Activated T-cell treated with anti-CD3 and anti-CD28 coated beads for 4 hours (primary cell): ENCODE measurements at regions not wholly inside any gene's neighbourhood (a gene's known extent, or its start where the extent isn't known, plus 50 kb on each side); places are given as distances from the start of the nearest gene placed in this dataset.
"Not testable (repeated sequence)": the region's sequence is repeated elsewhere in the genome, so short reads cannot be mapped to it uniquely, and the experiment has no call there.

Source experiments
- DNase-seq: peaks from one replicate; pipeline ENCODE4 v3.0.0-alpha.2; 2020

DNA sequence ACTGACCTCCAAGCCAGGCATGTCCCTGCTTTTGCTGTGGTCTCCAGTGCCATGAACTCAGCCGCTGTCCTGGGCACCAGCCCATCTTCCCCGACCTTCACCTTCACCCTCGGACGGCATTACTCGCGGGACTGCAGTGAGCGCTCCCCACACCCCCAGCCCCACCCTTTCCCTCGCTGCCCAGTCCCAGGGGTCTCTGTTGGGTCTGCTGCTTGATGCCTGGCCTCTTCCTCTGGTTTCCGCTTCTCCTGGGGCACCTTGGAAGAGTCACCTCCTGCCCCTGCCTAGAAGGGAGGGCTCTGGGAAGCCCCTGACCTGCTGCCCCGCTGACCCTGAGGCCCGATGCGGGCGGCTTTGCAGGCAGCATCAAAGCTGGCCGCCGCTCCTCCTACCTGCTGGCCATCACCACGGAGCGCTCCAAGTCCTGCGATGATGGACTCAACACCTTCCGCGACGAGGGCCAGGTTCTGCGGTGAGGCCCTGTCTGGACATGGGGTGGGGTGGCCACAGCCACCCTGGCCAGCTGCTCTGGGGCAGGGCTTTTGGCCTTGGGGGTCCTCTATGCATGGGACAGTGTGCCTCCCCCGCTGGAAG, 102.3 kb downstream of the ZNF267 start:
- not testable (repeated sequence) for DNase-seq

DNA sequence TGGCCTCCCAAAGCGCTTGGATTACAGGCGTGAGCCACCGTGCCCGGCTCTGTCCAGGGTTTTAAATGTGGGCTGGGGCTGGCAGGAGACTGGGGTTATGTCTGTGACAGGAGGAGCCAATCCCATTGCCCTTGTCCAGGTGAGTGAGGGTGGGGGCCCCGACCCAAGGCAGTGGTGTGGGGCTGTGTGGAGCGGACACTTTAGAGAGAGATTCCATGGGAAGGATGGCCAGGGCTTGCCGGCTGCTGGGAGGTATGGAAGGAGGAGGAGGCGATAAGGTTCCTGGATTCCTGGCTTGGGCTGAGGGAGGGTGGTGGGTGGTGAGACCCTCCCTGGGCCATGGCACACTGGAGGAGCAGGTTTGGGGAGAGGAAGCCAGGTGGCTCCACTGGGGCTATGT, 104.9 kb downstream of the ZNF267 start:
- DNase-seq: not testable (repeated sequence)

DNA sequence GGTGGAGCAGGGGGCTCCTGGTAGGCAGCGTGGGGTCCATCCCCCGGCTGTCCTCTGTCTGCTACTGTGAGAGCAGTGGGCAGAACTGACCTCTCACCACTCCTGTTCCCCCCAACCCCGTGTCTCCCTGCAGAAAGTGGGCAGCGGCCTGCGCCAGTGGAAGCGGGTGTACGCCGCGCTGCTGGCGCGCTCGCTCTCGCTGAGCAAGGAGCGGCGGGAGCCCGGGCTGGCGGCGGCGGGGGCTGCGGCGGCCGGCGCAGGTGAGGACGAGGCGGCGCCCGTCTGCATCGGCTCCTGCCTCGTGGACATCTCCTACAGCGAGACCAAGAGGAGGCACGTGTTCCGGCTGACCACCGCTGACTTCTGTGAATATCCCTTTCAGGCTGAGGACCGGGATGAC, 108.1 kb downstream of the ZNF267 start:
- not testable (repeated sequence) for DNase-seq

DNA sequence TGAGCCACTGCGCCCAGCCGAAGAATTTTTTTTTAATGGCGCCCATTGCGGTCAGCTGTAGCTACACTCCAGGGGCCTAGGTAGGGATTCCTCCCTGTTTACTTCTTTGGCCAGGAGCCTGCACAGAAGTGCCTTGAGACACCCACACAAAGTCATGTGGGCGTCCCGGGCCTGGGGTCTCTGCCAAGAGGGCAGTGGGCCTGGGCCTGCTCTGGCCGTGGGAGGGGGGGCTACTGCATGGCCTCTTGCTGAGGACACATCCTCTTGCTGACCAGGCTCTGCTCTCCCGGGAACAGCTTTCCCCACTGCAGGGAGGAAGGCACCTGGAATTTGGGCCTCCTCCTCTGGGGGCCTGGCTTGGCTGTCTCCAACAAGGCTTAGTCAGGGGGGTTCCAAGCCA, 109.4 kb downstream of the ZNF267 start:
- not testable (repeated sequence) for DNase-seq

DNA sequence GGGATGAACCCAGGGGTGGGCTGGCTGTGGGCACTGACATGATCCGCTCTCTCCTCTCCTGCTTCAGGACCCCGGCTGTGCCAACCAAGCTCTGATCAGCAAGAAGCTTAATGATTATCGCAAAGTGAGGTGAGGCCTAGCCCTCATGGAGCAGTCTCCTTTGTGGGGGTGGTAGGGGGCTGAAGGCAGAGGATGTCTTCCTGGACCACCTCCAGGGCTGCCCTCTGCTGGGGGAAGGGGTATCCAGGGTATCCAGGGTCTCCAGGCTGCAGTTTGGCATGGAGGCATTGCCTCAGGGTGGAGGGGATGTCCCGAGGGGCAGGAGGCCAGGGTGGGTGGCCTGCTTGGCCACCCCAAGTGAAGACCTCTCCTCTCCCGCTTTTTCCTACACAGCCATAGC, 110.1 kb downstream of the ZNF267 start:
- not testable (repeated sequence) for DNase-seq

DNA sequence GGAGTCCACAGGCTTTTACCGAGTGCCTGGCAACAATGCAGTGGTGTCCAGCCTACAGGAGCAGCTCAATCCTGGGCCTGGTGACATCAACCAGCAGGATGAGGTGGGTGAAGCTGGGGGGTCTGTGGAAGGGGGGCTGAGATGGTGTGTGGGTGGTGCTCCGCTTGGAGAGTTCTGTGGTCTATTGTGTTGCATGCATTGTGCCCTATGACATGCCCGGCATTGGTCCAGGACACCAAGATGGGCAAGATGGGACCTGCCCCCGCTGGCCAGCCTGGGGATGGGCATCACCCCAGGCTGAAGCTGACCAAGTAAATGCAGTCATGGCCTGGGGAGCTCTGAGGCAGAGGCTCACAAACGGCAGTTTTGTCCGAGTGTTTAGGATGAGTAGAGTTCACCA, 113.3 kb downstream of the ZNF267 start:
- not testable (repeated sequence) for DNase-seq

DNA sequence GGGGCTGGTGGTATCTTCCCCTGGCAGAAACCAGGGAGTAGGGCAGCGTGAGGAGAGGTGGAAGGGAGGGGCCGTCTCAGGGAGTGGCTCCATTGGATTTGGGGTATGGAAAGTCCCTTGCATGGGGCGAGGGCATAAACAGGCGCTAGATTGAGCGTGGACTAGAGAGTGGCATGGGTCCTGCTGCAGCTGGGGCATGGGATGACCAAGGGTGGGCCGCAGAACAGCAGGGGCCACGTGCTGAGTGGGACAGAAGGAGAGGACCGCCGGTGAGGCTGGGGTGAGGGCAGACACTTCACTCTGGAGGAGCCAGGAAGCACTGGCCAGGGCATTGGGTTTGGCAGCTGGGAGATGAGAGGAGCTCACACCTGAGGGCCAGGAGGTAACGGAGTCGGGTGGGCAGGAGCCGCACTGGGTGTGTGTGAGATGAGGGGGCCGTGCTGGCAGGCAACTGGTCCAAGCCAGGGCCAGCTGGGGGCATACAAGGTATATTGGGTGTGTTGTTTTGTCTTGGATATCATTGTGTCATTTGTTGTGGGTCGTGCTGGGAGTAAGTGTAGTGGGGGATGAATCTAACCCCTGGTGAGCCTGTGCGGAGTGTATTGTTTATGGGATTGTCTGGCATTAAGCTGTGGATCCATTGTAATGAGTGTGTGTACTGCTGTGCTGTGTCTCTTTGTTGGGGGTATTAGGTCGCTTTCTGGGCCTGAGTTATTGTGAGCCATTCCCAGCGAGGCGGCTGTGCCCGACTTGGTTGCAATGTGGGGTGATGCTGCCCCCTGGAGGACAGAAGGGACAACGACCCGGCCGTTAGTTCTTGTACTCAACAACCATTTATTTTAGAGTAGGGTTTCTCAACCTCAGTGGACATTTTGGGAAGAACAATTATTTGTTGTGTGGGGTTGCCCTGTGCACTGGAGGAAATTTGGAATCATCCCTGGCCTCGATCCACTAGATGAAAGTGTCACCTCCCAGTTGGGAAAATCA, 115.3 kb downstream of the ZNF267 start:
- peak; percentile 55 for DNase-seq

DNA sequence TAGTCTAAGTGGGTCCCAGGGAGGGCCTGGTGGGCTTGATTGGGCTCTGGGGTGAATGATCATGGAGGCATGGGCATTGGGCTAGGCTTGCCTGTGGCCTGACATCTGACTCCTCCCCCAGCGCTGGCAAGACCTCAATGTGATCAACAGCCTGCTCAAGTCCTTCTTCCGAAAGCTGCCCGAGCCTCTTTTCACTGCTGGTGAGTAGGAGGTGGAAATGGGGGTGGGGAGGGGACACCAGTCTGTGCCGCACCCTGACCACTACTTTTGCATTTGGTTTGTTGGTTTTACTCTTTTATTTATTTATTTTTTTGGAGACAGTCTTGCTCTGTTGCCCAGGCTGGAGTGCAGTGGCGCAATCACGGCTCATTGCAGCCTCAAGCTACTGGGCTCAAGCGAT, 116.7 kb downstream of the ZNF267 start:
- DNase-seq: not testable (repeated sequence)

DNA sequence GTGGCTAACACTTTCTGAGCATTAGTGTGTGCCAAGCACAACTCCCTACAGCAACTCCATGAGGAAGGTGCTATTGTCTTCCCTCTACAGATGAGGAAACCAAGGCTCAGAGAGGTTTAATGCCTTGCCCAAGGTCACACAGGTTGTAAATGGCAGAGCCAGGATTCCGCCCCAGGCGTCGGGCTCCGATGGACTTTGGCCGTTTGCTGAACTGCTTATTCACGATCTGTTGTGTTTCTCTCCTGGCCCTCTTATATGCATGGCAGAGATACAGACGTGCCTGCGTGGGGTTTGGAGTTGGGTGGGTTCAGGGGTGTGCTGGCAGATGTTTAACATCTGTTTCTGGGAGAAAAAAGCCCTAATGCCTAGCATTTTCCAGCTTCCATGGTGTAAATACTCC, 117.4 kb downstream of the ZNF267 start:
- DNase-seq: not testable (repeated sequence)

DNA sequence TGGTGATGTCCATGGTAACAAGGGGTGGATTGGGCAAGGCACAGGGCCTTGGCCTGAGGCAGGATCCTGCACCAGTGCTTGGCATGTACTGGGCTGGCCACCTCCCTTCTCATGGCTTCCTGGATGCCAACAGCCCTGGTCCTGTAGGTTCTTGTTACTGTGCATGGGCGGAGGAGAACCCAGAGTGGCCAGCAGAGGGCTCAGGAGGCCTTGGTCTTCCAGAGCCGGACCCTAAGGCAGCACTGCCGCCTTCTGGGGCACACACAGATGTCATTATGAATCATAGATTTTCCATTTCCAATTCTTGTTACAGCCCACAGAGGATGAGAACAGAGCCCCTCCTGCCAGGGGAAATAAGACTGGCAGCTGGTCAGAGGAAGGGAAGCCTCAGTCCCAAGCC, 122.7 kb downstream of the ZNF267 start:
- not testable (repeated sequence) for DNase-seq

DNA sequence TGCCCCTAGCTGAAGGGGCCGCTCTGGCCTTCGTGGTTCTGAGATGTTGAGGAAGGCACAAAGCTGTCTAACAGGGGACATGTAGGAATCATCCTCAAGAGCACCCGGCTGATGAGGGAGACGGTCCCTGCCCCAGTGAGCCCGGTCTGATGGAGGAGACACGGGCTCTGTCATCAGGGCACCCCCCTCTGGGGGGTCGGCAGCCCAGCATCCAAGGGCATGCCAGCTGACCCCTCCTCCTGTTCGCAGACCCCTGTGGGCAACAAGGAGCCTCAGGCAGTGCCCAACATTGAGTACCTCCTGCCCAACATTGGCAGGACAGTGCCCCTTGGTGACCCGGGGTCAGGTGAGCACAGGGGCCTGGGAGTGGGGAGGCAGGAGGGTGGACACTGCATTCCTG, 128.9 kb downstream of the ZNF267 start:
- not testable (repeated sequence) for DNase-seq

DNA sequence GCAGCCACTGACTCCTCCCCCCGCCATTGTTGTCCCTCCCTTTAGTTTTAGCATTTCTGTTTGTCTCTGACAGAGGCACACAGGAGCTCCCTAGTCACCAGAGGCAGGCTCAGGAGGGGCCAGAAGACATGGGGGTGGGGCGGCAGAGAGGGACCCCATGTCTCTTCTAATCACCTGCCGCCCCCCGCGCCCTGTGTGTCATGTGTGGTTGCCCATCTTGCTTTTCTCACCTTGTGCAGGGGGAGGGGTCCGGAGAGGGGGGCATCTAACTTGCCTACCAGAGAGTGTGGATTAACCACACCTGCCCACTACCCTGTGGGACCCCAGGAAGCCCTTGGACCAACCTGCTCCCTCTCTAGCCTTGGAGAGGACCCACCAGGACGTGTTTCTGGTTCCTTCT, 130.2 kb downstream of the ZNF267 start:
- not testable (repeated sequence) for DNase-seq

DNA sequence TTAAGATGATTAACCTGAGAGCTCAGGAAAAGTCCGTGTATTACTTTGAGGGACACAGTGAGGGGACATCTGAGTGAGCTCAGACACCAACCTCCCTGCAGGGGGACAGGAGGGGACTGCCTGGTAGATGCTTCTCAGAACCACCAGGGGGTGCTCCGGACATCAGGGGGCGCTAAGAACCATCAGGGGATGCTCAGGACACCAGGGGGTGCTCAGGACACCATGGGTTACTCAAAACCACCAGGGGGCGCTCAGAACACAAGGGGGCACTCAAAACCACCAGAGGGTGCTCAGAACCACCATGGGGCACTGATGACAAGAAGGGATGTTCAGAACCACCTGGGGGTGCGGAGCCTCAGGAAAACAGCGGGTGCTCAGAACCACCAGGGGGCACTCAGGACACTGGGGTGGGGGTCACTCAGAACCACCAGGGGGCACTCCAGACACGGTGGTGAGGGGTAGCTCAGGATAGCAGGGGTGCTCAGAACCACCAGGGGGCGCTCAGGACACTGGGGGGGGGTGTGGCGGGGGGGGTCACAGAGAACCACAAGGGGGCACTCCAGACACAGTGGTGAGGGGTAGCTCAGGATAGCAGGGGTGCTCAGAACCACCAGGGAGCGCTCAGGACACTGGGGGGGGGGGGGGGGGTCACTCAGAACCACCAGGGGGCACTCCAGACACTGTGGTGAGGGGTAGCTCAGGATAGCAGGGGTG, 165.3 kb downstream of the ZNF267 start:
- DNase-seq: not testable (repeated sequence)

DNA sequence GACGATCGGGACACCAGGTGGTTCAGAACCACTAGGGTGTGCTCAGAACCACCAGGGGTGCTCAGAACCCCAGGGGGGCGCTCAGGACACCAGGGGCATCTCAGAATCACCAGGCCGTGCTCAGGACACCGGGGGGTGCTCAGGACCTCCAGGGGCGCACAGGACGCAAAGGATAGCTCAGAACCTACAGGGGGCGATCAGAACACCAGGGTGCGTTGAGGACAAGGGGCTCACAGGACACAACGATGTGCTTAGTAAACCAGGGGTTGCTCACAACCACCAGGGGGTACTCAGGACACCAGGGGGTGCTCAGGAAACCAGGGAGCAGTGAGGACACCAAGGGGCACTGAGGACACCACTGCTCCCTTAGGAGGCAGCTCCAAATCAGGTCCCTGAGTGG, 166.3 kb downstream of the ZNF267 start:
- DNase-seq: not testable (repeated sequence)

DNA sequence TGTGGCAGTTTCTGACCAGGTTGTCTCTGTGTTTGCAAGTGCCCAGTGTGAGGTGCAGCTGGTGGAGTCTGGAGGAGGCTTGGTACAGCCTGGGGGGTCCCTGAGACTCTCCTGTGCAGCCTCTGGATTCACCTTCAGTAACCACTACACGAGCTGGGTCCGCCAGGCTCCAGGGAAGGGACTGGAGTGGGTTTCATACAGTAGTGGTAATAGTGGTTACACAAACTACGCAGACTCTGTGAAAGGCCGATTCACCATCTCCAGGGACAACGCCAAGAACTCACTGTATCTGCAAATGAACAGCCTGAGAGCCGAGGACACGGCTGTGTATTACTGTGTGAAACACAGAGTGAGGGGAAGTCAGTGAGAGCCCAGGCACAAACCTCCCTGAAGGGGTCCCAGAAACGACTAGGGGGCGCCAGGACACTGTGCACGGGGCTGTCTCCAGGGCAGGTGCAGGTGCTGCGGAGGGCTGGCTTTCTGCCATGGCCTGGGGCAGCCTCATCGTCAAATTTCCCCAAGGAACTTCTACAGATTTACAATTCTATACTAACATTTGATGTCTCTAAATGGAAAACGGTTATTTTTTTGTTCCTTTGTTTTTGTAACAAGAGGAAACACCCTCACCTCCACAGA, 187.0 kb upstream of the TP53TG3D start:
- peak; percentile 39 for DNase-seq

DNA sequence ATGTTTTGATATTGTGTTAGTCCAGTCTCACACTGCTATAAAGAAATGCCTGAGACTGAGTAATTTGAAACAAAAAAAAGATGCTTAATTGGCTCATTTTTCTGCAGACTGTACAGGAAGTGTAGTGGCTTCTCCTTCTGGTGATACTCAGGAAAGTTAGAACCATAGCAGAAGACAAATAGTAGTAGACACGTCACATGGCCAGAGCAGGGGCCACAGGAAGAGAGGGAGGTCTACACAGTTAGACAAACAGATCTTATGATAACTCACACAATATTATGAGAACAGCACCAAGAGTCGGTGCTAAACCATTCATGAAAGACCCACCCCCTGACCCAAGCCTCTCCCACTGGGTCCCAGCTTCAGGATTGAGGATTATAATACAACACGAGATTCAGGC, 181.5 kb upstream of the TP53TG3D start:
- DNase-seq: not testable (repeated sequence)

DNA sequence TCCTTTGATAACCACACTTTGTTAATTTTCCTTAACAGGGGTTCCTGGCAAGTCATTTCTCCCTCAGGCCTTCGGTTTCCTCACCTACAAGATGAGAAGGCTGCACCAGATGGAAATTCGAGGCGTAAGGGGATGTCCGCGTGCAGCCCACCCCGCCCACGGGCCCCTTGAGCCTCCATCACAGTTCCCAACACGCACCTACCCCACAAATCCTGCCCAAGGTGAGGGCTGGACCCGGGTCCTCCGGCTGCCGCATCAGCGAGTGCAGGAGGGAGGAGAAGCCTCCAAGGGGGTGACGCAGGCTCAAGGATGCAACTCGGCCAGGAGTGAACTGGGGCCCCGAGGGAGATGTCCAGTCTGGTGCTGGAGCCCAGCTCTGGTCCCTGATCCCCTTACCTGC, 169.2 kb upstream of the TP53TG3D start:
- not testable (repeated sequence) for DNase-seq

DNA sequence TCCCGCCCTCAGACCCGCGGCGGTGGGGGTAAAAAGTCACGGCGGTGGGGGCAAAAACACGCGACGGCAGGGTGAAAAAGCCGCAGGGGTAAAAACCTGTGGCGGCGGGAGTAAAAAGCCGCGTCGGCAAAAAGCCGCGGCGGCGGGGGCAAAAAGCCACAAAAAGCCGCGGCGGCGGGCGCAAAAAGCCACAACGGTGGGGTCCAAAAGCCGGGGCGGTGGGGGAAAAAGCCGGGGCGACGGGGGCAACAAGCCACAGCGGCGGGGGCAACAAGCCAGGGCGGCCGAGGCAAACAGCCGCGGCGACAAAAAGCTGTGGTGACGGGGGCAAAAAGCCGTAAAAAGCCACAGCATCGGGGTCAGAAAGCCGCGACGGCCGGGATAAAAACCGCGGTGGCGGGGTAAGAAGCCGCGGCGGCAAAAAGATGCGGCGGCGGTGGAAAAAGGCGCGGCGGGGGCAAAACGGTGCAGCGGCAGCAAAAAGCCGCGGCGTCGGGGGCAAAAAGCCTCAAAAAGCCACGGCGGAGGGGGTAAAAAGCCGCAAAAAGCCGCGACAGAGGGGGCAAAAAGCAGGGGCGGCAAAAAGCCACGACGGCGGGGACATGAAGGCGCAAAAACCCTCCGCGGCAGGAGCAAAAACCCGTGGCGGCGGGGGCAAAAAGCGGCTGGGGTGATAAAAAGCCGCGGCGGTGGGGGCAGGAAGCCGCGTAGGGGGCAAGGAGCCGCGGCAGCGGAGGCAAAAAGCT, 168.3 kb upstream of the TP53TG3D start:
- peak; percentile 0 for DNase-seq

DNA sequence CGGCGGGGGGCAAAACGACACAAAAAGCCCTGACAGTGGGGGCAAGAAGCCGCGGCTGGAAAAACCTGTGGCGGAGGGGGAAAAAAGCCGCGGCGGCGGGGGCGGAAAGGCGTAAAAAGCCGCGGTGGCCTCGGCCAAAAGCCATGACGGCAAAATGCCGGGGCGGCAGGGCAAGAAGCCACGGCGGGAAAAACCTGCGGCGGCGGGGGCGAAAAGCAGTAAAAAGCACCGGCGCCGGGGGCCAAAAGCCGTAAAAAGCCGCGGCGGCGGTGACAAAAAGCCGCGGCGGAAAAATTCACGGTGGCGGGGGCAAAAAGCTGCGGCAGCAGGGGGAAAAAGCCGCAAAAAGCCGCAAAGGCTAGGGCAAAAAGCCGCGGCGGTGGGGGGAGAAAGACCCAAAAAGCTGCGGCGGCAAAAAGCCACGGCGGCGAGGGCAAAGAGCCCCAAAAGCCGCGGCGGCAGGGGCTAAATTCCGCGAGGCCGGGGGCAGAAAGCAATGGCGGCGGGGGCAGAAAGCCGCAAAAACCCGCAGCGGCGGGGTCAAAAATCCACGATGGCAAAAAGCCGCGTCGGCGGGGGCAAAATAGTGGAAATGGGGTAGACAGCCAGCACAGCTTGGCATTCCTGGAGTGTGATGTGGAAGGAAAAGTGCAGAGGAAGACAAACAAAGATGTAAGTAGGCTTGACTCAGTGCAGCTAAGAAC, 167.5 kb upstream of the TP53TG3D start:
- peak; percentile 56 for DNase-seq

DNA sequence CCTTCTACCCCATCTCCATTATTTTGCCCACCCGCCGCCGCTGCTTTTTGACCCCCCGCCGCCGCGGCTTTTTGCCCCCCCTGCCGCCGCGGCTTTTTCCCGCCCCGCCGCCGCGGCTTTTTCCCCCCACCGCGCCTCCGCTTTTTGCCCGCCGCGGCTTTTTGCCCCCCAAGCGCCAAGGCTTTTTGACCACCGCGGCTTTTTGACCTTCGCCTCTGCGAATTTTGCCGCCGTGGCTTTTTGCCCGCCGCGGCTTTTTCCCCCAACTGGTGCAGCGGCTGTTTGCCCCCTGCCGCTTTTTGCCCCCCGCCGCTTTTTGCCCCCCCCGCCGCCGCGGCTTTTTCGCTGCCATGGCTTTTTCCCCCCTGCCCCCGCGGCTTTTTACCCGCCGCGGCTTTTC, 137.5 kb upstream of the TP53TG3D start:
- not testable (repeated sequence) for DNase-seq

DNA sequence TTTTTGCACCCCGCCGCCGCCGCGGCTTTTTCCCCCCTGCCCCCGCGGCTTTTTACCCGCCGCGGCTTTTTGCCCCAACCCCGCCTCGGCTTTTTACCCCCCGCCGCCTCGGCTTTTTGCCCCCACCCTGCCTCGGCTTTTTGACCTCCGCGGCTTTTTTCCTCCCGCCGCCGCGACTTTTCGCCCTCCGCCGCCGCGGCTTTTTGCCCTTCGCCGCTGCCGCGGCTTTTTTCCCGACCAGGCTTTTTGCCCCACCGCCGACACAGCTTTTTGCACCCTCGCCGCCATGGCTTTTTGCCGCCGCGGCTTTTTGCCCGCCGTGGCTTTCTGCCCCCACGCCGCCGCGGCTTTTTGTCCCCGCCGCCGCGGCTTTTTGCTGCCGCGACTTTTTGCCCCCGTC, 137.0 kb upstream of the TP53TG3D start:
- DNase-seq: peak; percentile 0

DNA sequence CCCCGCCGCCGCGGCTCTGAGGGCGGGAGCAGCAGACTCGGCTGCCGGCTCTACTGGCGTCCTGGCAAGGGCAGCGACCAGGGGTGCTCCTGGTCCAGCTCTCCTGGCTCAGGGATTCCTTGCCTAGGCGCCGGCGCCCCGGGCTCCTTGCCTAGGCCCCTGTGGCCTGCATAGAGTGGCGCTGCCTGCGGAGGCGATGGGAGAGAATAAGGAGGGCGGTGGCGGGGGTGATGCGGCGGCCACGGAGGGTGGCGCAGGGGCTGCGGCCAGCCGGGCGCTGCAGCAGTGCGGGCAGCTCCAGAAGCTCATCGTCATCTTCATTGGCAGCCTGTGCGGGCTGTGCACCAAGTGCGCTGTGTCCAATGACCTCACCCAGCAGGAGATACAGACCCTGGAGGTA, 136.6 kb upstream of the TP53TG3D start:
- DNase-seq: not testable (repeated sequence)
